ENCODE measurements at regions not wholly inside any gene's neighbourhood (a gene's known extent, or its start where the extent isn't known, plus 50 kb on each side); places are given as distances from the start of the nearest gene placed in this dataset.

- TF ChIP-seq EZH2phosphoT487 (IDR thresholded peaks at IDR 0.05; ENCODE audit: low read length) (no peak), CTCF (IDR thresholded peaks at IDR 0.05; ENCODE audit: low read length) (no peak)
These were observed 260.7 kb upstream of the UMPS start for GRCh38 chr3:124469555-124469954.
